Stimulated activated naive CD4-positive, alpha-beta T cell treated with Interleukin-2 at 50 U/mL for 16 hours (primary cell): ENCODE measurements at regions not wholly inside any gene's neighbourhood (a gene's known extent, or its start where the extent isn't known, plus 50 kb on each side); places are given as distances from the start of the nearest gene placed in this dataset.

ENCODE experiments used
- DNase-seq: peaks from one replicate; lab custom pipeline; 2025; lab: John Stamatoyannopoulos, UW

GRCh38 chr2:145652571-145653545 is 1132.9 kb upstream of the ZEB2 start:
- no peak for DNase-seq

- no peak for DNase-seq
Measured at GRCh38 chr2:145652036-145652435, 1132.1 kb upstream of the ZEB2 start.

GRCh38 chr2:145650226-145650625 is 1130.3 kb upstream of the ZEB2 start:
- DNase-seq, result no peak

GRCh38 chr2:145649061-145649460 is 1129.1 kb upstream of the ZEB2 start:
- no peak for DNase-seq

- no peak for DNase-seq
Measured at GRCh38 chr2:145644820-145645302, 1124.9 kb upstream of the ZEB2 start.

- DNase-seq, result no peak
Measured at GRCh38 chr2:145638675-145639074, 1118.8 kb upstream of the ZEB2 start.

GRCh38 chr2:145635706-145636427 is 1115.9 kb upstream of the ZEB2 start:
- no peak for DNase-seq

- no peak for DNase-seq
Measured at GRCh38 chr2:145631561-145631960, 1111.6 kb upstream of the ZEB2 start.

GRCh38 chr2:145626301-145626700 is 1106.4 kb upstream of the ZEB2 start:
- DNase-seq, result no peak

- no peak for DNase-seq
Measured at GRCh38 chr2:145625111-145625510, 1105.2 kb upstream of the ZEB2 start.

- DNase-seq, result no peak
Measured at GRCh38 chr2:145623136-145623535, 1103.2 kb upstream of the ZEB2 start.

- no peak for DNase-seq
Measured at GRCh38 chr2:145622285-145622684, 1102.4 kb upstream of the ZEB2 start.

- DNase-seq, result no peak
Measured at GRCh38 chr2:145617906-145618305, 1098.0 kb upstream of the ZEB2 start.

GRCh38 chr2:145617420-145617819 is 1097.5 kb upstream of the ZEB2 start:
- DNase-seq, result no peak

GRCh38 chr2:145615626-145616025 is 1095.7 kb upstream of the ZEB2 start:
- DNase-seq, result no peak

- DNase-seq, result no peak
Measured at GRCh38 chr2:145609951-145610350, 1090.0 kb upstream of the ZEB2 start.

- no peak for DNase-seq
Measured at GRCh38 chr2:145601361-145601925, 1081.5 kb upstream of the ZEB2 start.

GRCh38 chr2:145600811-145601210 is 1080.9 kb upstream of the ZEB2 start:
- DNase-seq, result no peak

GRCh38 chr2:145599756-145600155 is 1079.8 kb upstream of the ZEB2 start:
- DNase-seq, result no peak

GRCh38 chr2:145598434-145598833 is 1078.5 kb upstream of the ZEB2 start:
- no peak for DNase-seq

- DNase-seq, result no peak
Measured at GRCh38 chr2:145597809-145598208, 1077.9 kb upstream of the ZEB2 start.

GRCh38 chr2:145597006-145597405 is 1077.1 kb upstream of the ZEB2 start:
- DNase-seq, result no peak

- DNase-seq, result no peak
Measured at GRCh38 chr2:145596416-145596815, 1076.5 kb upstream of the ZEB2 start.
